Lower leg skin (tissue), 3 donors: ENCODE measurements at regions not wholly inside any gene's neighbourhood (a gene's known extent, or its start where the extent isn't known, plus 50 kb on each side); places are given as distances from the start of the nearest gene placed in this dataset.

Experiments
- CTCF ChIP-seq, 3 donors: fragments of 450-650 bp; IDR thresholded peaks; one replicate each; pipeline ENCODE4 v1.5.1; 2016; ENCODE audit warnings: antibody characterized with exemption in 3 of 3, mild to moderate bottlenecking in 3 of 3, moderate library complexity in 2 of 3
- POLR2A ChIP-seq, 2 donors: fragments of 450-650 bp; IDR thresholded peaks; one replicate each; pipeline ENCODE4 v1.6.1; 2016 to 2017; ENCODE audit warnings: antibody characterized with exemption in 2 of 2, mild to moderate bottlenecking in 1 of 2, moderate library complexity in 1 of 2

GRCh38 chrX:85573801-85574200, 194.3 kb upstream of the POF1B start:
- TF ChIP-seq CTCF (IDR thresholded peaks at IDR 0.05), result no peak
- TF ChIP-seq POLR2A (IDR thresholded peaks at IDR 0.05), result no peak
